Fibroblast of villous mesenchyme (primary cell): ENCODE measurements at regions not wholly inside any gene's neighbourhood (a gene's known extent, or its start where the extent isn't known, plus 50 kb on each side); places are given as distances from the start of the nearest gene placed in this dataset.

Source experiments
- DNase-seq: peaks from one replicate; pipeline ENCODE4 v3.0.0-alpha.2; 2010; ENCODE audit warnings: low read depth
- H3K4me3 ChIP-seq: 2 replicates; pipeline ENCODE4 v1.5.1; 2011; ENCODE audit warnings: low read depth, mild to moderate bottlenecking, low read length
- TF ChIP-seq, protein P1 (sequence below): IDR thresholded peaks from 2 replicates; pipeline ENCODE4 v1.5.1; 2012; ENCODE audit warnings: low read depth, mild to moderate bottlenecking, low read length; ENCODE audit not compliant: insufficient read depth

DNA sequence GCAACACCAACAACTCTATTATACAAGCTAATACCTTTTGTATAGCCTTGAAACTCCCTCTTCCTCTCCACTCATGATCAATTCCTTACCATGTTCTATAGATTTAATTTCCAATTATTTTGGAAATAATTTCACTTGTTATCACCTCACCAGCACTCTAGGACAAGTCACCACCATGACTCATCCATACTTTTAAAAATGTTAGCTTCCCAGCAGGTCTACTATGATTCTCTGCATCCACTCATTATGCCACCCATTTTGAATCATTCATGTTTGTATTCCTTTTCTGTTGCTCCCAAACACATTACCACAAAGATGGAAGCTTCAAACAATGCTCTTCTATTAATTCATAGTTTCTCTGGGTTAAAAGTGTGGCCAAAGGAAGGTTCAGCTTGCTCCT is 469.6 kb downstream of the PDGFC start:
- no peak overlapping the region for H3K4me3 ChIP-seq
- TF ChIP-seq, protein P1, sequence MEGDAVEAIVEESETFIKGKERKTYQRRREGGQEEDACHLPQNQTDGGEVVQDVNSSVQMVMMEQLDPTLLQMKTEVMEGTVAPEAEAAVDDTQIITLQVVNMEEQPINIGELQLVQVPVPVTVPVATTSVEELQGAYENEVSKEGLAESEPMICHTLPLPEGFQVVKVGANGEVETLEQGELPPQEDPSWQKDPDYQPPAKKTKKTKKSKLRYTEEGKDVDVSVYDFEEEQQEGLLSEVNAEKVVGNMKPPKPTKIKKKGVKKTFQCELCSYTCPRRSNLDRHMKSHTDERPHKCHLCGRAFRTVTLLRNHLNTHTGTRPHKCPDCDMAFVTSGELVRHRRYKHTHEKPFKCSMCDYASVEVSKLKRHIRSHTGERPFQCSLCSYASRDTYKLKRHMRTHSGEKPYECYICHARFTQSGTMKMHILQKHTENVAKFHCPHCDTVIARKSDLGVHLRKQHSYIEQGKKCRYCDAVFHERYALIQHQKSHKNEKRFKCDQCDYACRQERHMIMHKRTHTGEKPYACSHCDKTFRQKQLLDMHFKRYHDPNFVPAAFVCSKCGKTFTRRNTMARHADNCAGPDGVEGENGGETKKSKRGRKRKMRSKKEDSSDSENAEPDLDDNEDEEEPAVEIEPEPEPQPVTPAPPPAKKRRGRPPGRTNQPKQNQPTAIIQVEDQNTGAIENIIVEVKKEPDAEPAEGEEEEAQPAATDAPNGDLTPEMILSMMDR: no peak
- DNase-seq: no peak

DNA sequence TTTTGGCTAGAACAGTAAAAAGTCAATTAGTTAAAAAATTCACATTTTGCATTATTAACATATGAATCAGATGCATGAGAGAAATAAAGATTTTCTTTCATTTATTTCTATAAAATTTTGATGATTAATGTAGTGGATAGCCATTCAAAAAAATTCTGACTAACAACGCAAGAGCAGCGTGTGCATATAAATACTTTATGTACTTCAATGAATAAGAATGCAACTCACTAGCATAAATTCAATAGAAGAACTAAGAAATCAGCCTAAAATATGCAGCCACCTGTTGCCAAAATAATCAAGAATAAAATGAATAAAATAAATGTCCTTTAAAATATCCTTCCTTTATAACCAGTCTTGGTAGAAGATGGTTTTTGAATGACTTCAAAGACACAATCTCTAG is 471.9 kb downstream of the PDGFC start:
- no peak overlapping the region for H3K4me3 ChIP-seq
- no peak for DNase-seq
- TF ChIP-seq, protein P1: no peak

DNA sequence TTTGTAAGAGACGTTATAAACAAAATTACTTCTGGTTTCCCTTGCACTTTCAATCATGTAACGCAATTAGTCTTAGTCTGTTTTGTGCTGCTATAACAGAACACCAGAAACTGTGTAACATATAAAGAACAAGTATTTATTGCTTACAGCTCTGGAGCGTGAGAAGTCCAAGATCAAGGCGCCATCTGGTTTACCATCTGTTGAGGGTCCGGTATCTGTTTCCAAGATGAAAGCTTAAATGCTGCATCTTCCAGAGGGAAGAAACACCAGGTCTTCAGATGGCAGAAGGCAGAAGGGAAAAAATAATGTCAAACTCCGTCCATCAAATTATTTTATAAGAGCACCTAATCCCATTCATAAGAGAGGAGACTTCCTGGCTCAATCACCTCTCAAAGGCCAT is 474.1 kb downstream of the PDGFC start:
- DNase-seq: no peak
- H3K4me3 ChIP-seq: no peak overlapping the region
- TF ChIP-seq, protein P1: no peak

DNA sequence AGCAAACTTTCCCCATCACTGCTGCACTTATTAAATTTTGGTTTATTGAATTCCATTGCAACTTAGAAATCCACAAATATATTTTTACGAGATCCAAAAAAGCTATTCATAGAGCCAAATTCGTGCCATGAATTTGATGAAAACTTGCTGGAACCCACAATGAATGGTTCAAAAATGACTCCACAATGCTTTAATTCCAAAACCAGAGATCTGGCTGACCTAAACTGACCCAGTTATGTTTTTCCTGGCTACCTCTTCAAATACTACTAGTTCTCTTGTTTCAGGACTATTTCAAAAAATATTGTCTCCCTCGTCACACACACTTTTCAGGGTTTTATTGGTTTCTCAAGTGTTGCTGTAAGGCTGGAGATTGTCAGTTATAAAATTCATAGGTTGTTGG is 474.8 kb downstream of the PDGFC start:
- DNase-seq: peak; percentile 8
- H3K4me3 ChIP-seq: no peak overlapping the region
- TF ChIP-seq, protein P1: no peak

DNA sequence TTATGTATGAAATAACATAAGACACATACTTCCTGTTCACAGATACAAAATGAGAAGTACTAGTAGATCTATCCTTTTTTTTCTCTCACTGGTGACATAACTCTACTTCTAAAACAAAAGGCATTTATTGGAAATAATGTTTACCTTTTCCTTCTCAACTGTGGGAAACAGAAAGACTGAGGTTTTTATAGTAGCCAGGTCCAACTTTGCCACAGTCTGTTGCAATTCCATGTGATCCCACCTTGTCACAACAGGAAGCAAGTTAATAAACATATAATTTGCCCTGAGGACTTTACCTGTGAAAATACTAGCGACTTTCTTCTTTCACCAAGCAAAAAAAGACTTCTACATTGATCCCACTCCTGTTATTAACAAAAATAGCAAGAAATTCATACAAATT is 475.8 kb downstream of the PDGFC start:
- TF ChIP-seq, protein P1: no peak
- DNase-seq: peak; percentile 19
- no peak overlapping the region for H3K4me3 ChIP-seq

DNA sequence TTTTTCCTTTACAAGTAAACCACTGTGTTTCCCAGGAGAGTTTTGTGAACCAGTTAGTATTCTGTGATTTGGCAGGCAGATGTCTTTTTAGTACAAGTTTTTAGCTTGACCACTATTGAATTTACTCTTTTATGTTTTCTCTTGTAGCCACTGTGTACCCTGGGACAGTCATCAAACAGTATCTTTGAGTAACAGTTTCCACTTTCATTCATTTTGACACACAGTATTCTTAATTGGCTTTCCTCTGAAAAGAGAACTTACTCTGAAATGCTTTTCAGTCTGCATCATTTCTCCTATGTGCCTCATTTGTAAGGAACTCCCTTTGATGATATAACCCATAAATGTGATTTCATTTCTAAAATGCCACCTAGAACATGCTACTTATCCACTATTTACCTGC is 476.5 kb downstream of the PDGFC start:
- H3K4me3 ChIP-seq: no peak overlapping the region
- no peak for DNase-seq
- TF ChIP-seq, protein P1: no peak

DNA sequence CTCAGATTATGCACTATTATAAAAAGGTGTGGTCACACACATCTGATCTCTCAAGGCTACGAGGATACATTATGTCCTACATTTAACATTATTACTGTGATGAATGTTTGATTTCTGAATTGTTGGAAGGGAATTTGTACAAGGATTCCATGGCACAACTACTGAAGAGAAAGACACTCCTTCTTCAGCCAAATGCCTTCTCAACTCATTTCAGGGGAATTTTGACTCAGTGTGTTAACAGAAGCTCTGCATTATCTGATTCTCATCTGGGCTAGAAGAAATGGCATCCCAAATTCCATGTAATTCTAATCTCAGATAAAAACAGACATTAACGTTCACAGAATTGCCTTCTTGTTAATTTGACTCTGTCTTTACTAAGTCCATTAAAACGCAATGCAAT is 477.7 kb downstream of the PDGFC start:
- TF ChIP-seq, protein P1: no peak
- no peak for DNase-seq
- no peak overlapping the region for H3K4me3 ChIP-seq
